ENCODE measurements at regions not wholly inside any gene's neighbourhood (a gene's known extent, or its start where the extent isn't known, plus 50 kb on each side); places are given as distances from the start of the nearest gene placed in this dataset.
"Not testable (repeated sequence)": the region's sequence is repeated elsewhere in the genome, so short reads cannot be mapped to it uniquely, and the experiment has no call there.

GRCh38 chr18:8930990-8931616 lies 171.4 kb upstream of the NDUFV2 start:
- H3K4me3 Mint-ChIP-seq, result no peak overlapping the region
- H3K27me3 Mint-ChIP-seq, result peaks cover 5% of the 10 kb centered on the region
- H3K9me3 Mint-ChIP-seq, result peaks cover 12% of the 10 kb centered on the region
- no peak for DNase-seq
- no peak overlapping the region for H3K27ac Mint-ChIP-seq
- no peaks in the 10 kb centered on the region for H3K4me1 Mint-ChIP-seq (ENCODE audit: low read depth)
- H3K36me3 Mint-ChIP-seq (ENCODE audit: low read depth), result no peaks in the 10 kb centered on the region

GRCh38 chr18:8932866-8933265 lies 169.6 kb upstream of the NDUFV2 start:
- Mint-ChIP-seq H3K9me3 (peaks cover 5% of the 10 kb centered on the region), H3K27ac (no peak overlapping the region), H3K4me3 (no peak overlapping the region), H3K36me3 (ENCODE audit: low read depth) (no peaks in the 10 kb centered on the region), H3K27me3 (peaks cover 5% of the 10 kb centered on the region), H3K4me1 (ENCODE audit: low read depth) (no peaks in the 10 kb centered on the region)
- no peak for DNase-seq

- no peak overlapping the region for H3K27ac Mint-ChIP-seq
- no peak overlapping the region for H3K4me3 Mint-ChIP-seq
- H3K36me3 Mint-ChIP-seq (ENCODE audit: low read depth), result no peaks in the 10 kb centered on the region
- peaks cover 5% of the 10 kb centered on the region for H3K9me3 Mint-ChIP-seq
- H3K27me3 Mint-ChIP-seq, result peaks cover 5% of the 10 kb centered on the region
- no peak for DNase-seq
- no peaks in the 10 kb centered on the region for H3K4me1 Mint-ChIP-seq (ENCODE audit: low read depth)
Measured at GRCh38 chr18:8933714-8934284, 168.7 kb upstream of the NDUFV2 start.

- not testable (repeated sequence) for H3K36me3 Mint-ChIP-seq (ENCODE audit: low read depth); H3K4me3 Mint-ChIP-seq; DNase-seq; H3K27ac Mint-ChIP-seq; H3K9me3 Mint-ChIP-seq; H3K4me1 Mint-ChIP-seq (ENCODE audit: low read depth); H3K27me3 Mint-ChIP-seq
Measured at GRCh38 chr18:8935346-8935745, 167.2 kb upstream of the NDUFV2 start.

- Mint-ChIP-seq H3K36me3 (ENCODE audit: low read depth) (no peaks in the 10 kb centered on the region), H3K9me3 (no peaks in the 10 kb centered on the region), H3K4me3 (no peak overlapping the region), H3K27ac (no peak overlapping the region), H3K27me3 (peaks cover 3% of the 10 kb centered on the region), H3K4me1 (ENCODE audit: low read depth) (no peaks in the 10 kb centered on the region)
- DNase-seq, result no peak
Measured at GRCh38 chr18:8936619-8937018, 165.9 kb upstream of the NDUFV2 start.

GRCh38 chr18:8937160-8938094 lies 165.1 kb upstream of the NDUFV2 start:
- no peaks in the 10 kb centered on the region for H3K36me3 Mint-ChIP-seq (ENCODE audit: low read depth)
- no peak overlapping the region for H3K4me3 Mint-ChIP-seq
- H3K27me3 Mint-ChIP-seq, result peaks cover 2% of the 10 kb centered on the region
- no peaks in the 10 kb centered on the region for H3K4me1 Mint-ChIP-seq (ENCODE audit: low read depth)
- no peak overlapping the region for H3K27ac Mint-ChIP-seq
- H3K9me3 Mint-ChIP-seq, result no peaks in the 10 kb centered on the region
- no peak for DNase-seq

GRCh38 chr18:8938817-8939216 lies 163.7 kb upstream of the NDUFV2 start:
- no peaks in the 10 kb centered on the region for H3K4me1 Mint-ChIP-seq (ENCODE audit: low read depth)
- H3K9me3 Mint-ChIP-seq, result no peaks in the 10 kb centered on the region
- H3K4me3 Mint-ChIP-seq, result no peak overlapping the region
- H3K27me3 Mint-ChIP-seq, result no peaks in the 10 kb centered on the region
- H3K27ac Mint-ChIP-seq, result no peak overlapping the region
- H3K36me3 Mint-ChIP-seq (ENCODE audit: low read depth), result no peaks in the 10 kb centered on the region
- no peak for DNase-seq

- H3K4me1 Mint-ChIP-seq (ENCODE audit: low read depth), result no peaks in the 10 kb centered on the region
- no peak overlapping the region for H3K27ac Mint-ChIP-seq
- no peak overlapping the region for H3K4me3 Mint-ChIP-seq
- DNase-seq, result no peak
- peaks cover 3% of the 10 kb centered on the region for H3K9me3 Mint-ChIP-seq
- no peaks in the 10 kb centered on the region for H3K36me3 Mint-ChIP-seq (ENCODE audit: low read depth)
- peaks cover 3% of the 10 kb centered on the region for H3K27me3 Mint-ChIP-seq
Measured at GRCh38 chr18:8942021-8942908, 160.2 kb upstream of the NDUFV2 start.

- peaks cover 3% of the 10 kb centered on the region for H3K27me3 Mint-ChIP-seq
- no peaks in the 10 kb centered on the region for H3K36me3 Mint-ChIP-seq (ENCODE audit: low read depth)
- H3K4me3 Mint-ChIP-seq, result no peak overlapping the region
- DNase-seq, result no peak
- peaks cover 3% of the 10 kb centered on the region for H3K9me3 Mint-ChIP-seq
- H3K27ac Mint-ChIP-seq, result no peak overlapping the region
- H3K4me1 Mint-ChIP-seq (ENCODE audit: low read depth), result no peaks in the 10 kb centered on the region
Measured at GRCh38 chr18:8942909-8943545, 159.5 kb upstream of the NDUFV2 start.

- no peak overlapping the region for H3K4me3 Mint-ChIP-seq
- H3K27ac Mint-ChIP-seq, result no peak overlapping the region
- H3K36me3 Mint-ChIP-seq (ENCODE audit: low read depth), result no peaks in the 10 kb centered on the region
- H3K4me1 Mint-ChIP-seq (ENCODE audit: low read depth), result no peaks in the 10 kb centered on the region
- H3K27me3 Mint-ChIP-seq, result peaks cover 3% of the 10 kb centered on the region
- DNase-seq, result no peak
- H3K9me3 Mint-ChIP-seq, result peaks cover 3% of the 10 kb centered on the region
Measured at GRCh38 chr18:8943900-8944870, 158.3 kb upstream of the NDUFV2 start.

GRCh38 chr18:8944871-8945245 lies 157.6 kb upstream of the NDUFV2 start:
- Mint-ChIP-seq H3K4me3 (no peak overlapping the region), H3K9me3 (peaks cover 3% of the 10 kb centered on the region), H3K27me3 (peaks cover 3% of the 10 kb centered on the region), H3K27ac (no peak overlapping the region), H3K36me3 (ENCODE audit: low read depth) (no peaks in the 10 kb centered on the region), H3K4me1 (ENCODE audit: low read depth) (no peaks in the 10 kb centered on the region)
- DNase-seq, result no peak

GRCh38 chr18:8945514-8945913 lies 157.0 kb upstream of the NDUFV2 start:
- H3K4me3 Mint-ChIP-seq, result no peak overlapping the region
- H3K27ac Mint-ChIP-seq, result no peak overlapping the region
- no peak for DNase-seq
- peaks cover 3% of the 10 kb centered on the region for H3K27me3 Mint-ChIP-seq
- no peaks in the 10 kb centered on the region for H3K4me1 Mint-ChIP-seq (ENCODE audit: low read depth)
- peaks cover 3% of the 10 kb centered on the region for H3K9me3 Mint-ChIP-seq
- H3K36me3 Mint-ChIP-seq (ENCODE audit: low read depth), result no peaks in the 10 kb centered on the region

Measured in activated T-cell treated with anti-CD3 and anti-CD28 coated beads, Interleukin-2, amount 50 U/mL, for 24 hours (primary cell).